HG02840 (cell line): ENCODE measurements at regions not wholly inside any gene's neighbourhood (a gene's known extent, or its start where the extent isn't known, plus 50 kb on each side); places are given as distances from the start of the nearest gene placed in this dataset.
"Not testable (repeated sequence)": the region's sequence is repeated elsewhere in the genome, so short reads cannot be mapped to it uniquely, and the experiment has no call there.

Experiments used
- ATAC-seq: cut with Tn5 transposase; IDR thresholded peaks from one replicate; pipeline ENCODE4 v1.9.1; 2021; ENCODE audit warnings: mild to moderate bottlenecking, moderate library complexity, moderate number of reproducible peaks; ENCODE audit not compliant: unreplicated experiment, low FRiP score

DNA sequence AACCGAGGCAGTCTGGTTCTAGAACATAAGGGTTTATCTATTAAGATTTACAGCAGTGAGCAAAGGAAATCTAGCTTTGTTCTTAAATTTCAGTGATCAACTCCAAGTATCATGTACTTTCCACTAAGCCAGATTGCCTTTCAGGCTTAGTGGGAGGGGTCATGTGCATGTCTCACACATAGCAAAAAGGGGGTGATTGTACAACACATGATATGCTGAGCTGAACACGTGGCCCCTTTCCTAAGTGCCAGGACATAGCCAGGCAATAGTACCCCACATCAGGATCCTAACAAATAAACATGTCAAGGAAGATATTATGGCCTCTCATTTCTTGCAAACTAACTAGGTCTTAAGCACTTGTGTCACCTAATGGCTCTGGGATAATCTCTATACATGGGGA, 347.2 kb downstream of the C12orf75 start:
- ATAC-seq: no peak

- no peak for ATAC-seq
Observed at GRCh38 chr12:105679982-105680381, 349.5 kb downstream of the C12orf75 start.

GRCh38 chr12:105681341-105681740, 350.9 kb downstream of the C12orf75 start:
- no peak for ATAC-seq

GRCh38 chr12:105682821-105683220, 352.3 kb downstream of the C12orf75 start:
- not testable (repeated sequence) for ATAC-seq

DNA sequence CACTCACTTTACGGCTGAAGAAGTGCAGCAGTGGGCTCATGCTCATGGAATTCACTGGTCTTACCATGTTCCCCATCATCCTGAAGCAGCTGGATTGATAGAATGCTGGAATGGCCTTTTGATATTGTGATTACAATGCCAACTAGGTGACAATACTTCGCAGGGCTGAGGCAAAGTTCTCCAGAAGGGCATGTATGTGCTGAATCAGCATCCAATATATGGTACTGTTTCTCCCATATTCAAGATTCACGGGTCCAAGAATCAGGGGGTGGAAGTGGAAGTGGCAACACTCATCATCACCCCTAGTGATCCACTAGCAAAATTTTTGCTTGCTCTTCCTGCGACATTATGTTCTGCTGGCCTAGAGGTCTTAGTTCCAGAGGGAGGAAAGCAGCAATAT, 353.3 kb downstream of the C12orf75 start:
- ATAC-seq: not testable (repeated sequence)

DNA sequence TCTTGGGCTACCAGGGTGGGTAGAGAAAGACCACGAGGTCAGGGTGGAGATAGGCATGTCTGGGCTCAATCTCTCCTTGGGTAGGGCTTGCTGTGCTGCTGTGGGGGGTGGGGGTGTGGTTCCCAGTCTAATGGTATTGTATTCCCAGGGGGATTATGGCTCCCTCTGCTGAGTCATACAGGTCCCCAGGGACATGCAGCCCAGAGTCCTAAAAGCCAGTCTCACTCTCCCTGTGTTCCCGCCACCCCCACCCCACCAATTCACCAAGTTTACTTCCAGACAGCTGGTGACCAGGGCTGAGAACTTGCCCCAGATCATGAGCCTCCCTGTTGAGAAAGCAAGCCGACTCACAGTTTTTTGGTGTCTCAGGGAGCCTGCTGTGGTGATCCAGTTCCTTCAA, 367.6 kb downstream of the C12orf75 start:
- no peak for ATAC-seq

- ATAC-seq: no peak
Observed at GRCh38 chr12:105699209-105699608, 368.7 kb downstream of the C12orf75 start.

DNA sequence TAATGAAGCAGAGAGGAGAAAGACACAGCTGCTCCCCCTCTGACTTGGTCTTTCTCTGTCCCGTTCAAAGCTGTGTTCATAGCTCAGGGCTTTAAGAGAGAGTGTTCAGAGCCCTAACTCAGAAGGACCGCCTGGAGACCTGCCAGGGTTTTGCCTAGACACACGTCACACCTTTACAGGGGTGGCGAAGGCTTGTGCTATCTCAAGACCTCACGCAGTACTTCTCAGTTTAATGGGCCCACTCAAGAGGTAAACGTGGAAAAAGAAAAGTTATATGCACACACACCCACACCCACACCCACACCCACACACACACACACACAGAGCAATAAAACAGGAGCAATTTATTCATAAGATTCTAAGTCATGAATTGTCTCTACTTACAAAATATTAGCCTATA, 374.3 kb downstream of the C12orf75 start:
- no peak for ATAC-seq

- ATAC-seq: no peak
Observed at GRCh38 chr12:105705235-105705634, 374.7 kb downstream of the C12orf75 start.

DNA sequence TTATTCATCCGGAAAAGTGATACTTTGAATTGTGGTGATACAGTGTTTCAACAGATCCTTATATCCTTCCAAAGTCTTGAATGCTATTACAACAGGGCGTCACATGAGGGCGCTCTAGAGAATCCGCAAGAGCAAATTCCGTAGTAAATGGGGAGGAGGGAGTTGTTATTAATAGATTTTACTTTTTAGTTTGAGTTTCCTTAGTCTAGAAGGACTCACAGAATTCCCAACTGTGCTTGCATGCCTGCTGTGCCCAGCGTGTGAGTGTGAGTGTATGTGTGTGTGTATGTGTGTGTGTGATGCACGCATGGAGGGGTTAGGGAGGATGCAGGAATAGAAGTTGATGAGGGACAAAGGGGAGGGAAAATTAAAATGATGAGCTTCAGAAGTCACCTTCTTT, 375.3 kb downstream of the C12orf75 start:
- no peak for ATAC-seq

DNA sequence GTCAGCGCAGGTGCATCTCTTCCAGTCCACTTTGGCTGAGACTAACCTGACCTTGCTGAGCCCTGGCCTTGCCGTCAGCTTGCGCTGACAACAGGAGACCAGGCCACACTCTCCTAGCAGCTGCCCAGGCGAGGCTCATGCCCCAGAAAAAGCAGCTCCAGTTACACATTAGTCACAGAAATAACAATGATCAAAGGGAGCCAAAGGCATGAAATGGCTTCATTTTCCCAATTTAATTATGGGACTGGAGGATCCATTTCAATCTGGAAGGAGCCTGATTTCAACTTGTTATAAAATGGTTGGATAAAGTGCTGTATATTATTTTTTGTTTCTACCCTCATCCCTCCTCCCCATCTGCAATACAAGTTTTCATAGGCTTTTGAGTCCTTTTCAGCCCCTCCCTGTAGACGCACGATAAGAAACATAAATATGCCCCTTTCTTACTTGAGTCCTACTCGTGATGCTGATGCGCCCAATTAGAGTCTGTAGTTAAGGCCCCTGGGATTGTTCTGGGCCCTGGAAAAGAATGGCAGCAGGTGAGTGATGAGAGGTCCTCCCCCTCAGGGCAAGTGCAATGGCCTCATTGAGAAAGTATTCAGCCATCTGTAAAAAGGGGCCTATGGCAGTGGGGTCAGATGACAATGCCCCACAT, 376.0 kb downstream of the C12orf75 start:
- ATAC-seq: no peak

DNA sequence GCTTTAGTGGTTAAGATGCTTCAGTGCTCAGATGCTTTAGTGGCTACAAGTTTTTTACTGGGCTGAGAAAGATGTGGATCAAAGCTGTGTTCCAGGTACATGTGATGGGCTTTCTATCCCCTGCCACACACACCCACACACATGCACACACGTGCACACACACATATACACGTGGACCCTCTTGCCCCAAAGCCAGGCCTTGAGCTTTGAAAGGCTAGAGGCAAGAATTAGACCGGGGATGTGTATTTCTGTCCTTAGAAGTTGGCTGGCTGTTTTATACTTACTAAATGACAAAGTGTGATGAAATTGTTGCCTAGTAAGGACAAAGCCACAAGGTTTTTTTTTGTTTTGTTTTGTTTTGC, 376.5 kb downstream of the C12orf75 start:
- no peak for ATAC-seq

- ATAC-seq: no peak
Observed at GRCh38 chr12:105713606-105714305, 383.3 kb downstream of the C12orf75 start.

- no peak for ATAC-seq
Observed at GRCh38 chr12:105716621-105717020, 386.1 kb downstream of the C12orf75 start.

DNA sequence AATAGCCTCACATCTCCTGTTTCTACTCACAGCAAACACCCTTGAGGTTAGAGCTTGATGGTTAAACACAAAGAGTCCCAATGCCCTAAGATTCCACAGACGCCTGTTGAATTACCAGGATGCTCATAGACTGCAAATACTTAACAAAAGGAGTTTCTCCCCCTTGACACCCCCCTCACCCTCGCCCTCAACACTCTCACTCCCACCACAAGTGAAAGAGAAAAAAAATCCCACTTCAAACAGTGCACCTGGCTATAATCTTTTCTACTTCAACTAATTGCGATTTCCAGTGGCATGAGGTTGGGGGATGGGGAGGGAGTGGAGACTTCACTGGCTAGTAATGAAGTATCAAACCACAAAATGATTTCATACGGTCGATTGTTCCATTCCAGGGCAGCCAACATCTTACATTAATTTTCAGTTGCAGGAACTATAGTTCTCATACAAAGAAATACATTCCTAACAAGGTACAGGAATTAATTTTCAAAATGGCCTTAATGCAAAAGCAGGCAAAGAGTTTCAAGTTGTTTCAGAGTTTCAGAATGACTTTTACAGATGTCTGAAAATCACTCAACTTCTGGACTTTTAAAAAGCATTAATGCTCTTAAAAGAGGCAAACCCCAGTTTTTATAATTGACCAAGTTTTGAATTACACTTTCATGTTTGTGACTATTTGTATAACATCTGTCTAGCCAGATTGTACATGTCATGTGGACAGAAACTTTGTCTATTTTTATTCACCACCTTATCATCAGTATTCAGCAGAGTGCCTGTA, 390.7 kb downstream of the C12orf75 start:
- ATAC-seq: peak; percentile 63

DNA sequence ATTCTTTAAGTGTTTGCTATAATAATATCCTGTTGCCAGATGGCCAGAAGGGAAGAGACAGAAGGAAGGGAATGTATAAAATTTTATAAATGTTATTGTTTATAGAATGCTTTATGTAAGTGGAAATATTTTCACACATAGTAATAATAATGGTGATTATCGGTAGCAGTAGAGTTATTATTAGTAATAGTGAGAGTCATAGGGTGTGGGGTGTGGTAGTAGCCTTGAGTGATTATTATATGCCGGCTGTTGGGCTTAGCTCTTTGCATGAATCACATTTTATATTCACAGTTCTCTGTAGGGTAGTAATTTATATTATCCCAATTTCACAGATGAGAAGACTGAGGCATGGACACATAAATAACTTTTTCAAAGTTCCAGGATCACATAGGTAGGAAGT, 391.4 kb downstream of the C12orf75 start:
- ATAC-seq: no peak

DNA sequence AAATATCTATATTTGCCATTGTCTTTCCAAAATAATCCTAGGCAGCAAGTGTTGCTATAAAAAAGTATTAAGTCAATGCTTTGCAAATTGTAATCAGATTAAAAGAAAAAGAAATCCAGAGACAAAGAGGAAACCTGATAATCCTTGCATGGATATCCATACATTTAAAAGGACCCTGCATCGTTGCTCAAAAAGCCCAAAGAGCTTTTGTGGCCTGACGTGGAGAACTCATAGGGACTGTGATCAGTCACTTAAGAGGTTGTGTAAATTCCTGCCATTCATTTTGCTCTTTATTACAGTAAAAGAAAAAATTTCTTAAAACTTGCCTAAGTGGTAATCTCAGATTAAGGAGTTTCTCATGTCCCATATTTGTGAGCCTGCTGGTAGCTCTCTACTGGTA, 392.6 kb downstream of the C12orf75 start:
- no peak for ATAC-seq

DNA sequence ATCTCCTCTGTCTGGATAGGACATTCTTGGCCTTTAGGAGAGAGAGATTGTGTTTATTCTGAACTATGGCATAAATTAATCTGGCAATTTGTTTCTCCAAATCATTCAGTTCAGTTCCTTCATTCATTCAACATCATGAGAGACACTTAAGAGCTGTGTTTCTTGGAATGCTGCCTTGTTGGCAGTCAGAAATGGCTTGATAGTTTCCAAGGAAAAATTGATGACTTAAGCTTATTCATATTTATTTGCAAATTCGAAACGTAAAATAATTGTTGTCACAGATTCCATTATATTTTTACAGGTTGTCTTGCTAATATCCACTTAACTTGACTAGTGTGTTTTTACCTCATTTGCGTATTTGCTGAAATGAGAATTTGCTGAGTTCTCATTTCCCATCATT, 393.0 kb downstream of the C12orf75 start:
- no peak for ATAC-seq

DNA sequence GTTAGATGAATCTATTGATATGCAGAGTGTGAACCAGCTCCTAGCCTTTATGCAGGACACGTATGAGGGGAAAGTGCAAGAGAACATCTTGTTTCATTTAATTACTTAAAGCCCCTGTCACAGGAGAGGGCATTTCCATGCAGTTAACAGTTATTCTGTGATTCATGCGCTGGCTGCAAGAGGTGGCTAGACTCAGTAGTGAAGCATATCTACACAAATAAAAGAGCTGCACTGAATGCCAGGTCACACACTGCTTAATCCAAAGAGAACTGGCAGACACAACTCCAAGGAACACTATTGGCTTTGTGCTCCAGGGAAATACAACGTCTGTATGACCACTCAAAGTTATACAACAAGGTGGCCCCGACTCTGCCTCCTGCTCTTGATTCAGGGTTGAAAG, 394.1 kb downstream of the C12orf75 start:
- no peak for ATAC-seq

DNA sequence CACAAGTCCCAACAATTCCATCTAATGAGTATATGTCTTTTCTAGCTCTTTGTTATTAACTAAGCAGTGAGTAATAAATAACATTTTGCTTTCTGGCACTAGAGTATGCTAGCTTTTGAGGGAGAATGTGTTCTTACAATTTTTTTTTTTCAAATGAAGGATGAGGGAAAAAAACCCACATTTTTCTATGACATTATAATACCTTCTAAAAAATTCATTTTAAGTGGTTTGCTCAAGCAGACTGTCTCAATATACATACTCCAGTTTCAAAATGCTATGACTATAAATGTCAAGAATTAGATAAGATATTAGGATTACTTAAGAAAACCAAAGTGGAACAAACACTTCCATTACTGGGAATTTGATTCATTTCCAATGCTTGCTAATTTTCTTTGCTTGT, 394.6 kb downstream of the C12orf75 start:
- no peak for ATAC-seq

GRCh38 chr12:105729181-105729771, 398.8 kb downstream of the C12orf75 start:
- no peak for ATAC-seq
